ENCODE measurements at regions not wholly inside any gene's neighbourhood (a gene's known extent, or its start where the extent isn't known, plus 50 kb on each side); places are given as distances from the start of the nearest gene placed in this dataset.

- DNase-seq, result no peak
Observed at GRCh38 chr12:115569345-115570068, 708.0 kb downstream of the MED13L start.

- no peak for DNase-seq
Observed at GRCh38 chr12:115558281-115558680, 719.2 kb downstream of the MED13L start.

GRCh38 chr12:115553622-115554021 lies 723.9 kb downstream of the MED13L start:
- DNase-seq, result no peak

GRCh38 chr12:115543269-115543668 lies 734.2 kb downstream of the MED13L start:
- no peak for DNase-seq

- no peak for DNase-seq
Observed at GRCh38 chr12:115542656-115543055, 734.8 kb downstream of the MED13L start.

GRCh38 chr12:115541891-115542421 lies 735.5 kb downstream of the MED13L start:
- no peak for DNase-seq

GRCh38 chr12:115528466-115528865 lies 749.0 kb downstream of the MED13L start:
- no peak for DNase-seq

GRCh38 chr12:115521771-115522409 lies 755.6 kb downstream of the MED13L start:
- DNase-seq, result no peak

GRCh38 chr12:115519887-115520286 lies 757.6 kb downstream of the MED13L start:
- DNase-seq, result no peak

GRCh38 chr12:115519359-115519758 lies 758.1 kb downstream of the MED13L start:
- no peak for DNase-seq

GRCh38 chr12:115517913-115518312 lies 759.6 kb downstream of the MED13L start:
- no peak for DNase-seq

- no peak for DNase-seq
Observed at GRCh38 chr12:115511986-115512711, 765.3 kb downstream of the MED13L start.

- DNase-seq, result no peak
Observed at GRCh38 chr12:115511305-115511704, 766.2 kb downstream of the MED13L start.

GRCh38 chr12:115508990-115509389 lies 768.5 kb downstream of the MED13L start:
- DNase-seq, result no peak

- no peak for DNase-seq
Observed at GRCh38 chr12:115507951-115508722, 769.4 kb downstream of the MED13L start.

GRCh38 chr12:115507560-115507889 lies 770.0 kb downstream of the MED13L start:
- DNase-seq, result no peak

- no peak for DNase-seq
Observed at GRCh38 chr12:115506822-115507559, 770.5 kb downstream of the MED13L start.

GRCh38 chr12:115504306-115505290 lies 772.9 kb downstream of the MED13L start:
- no peak for DNase-seq

GRCh38 chr12:115500872-115501271 lies 776.6 kb downstream of the MED13L start:
- DNase-seq, result no peak

GRCh38 chr12:115495300-115495699 lies 782.2 kb downstream of the MED13L start:
- no peak for DNase-seq

- no peak for DNase-seq
Observed at GRCh38 chr12:115492553-115492952, 784.9 kb downstream of the MED13L start.
